T-helper 2 cell (primary cell): ENCODE measurements at regions not wholly inside any gene's neighbourhood (a gene's known extent, or its start where the extent isn't known, plus 50 kb on each side); places are given as distances from the start of the nearest gene placed in this dataset.
"Not testable (repeated sequence)": the region's sequence is repeated elsewhere in the genome, so short reads cannot be mapped to it uniquely, and the experiment has no call there.

ENCODE experiments used
- DNase-seq, 5 experiments: peaks; one replicate each; pipeline versions ENCODE4 v3.0.0 to v3.0.0-alpha.2; 2012 to 2022

DNA sequence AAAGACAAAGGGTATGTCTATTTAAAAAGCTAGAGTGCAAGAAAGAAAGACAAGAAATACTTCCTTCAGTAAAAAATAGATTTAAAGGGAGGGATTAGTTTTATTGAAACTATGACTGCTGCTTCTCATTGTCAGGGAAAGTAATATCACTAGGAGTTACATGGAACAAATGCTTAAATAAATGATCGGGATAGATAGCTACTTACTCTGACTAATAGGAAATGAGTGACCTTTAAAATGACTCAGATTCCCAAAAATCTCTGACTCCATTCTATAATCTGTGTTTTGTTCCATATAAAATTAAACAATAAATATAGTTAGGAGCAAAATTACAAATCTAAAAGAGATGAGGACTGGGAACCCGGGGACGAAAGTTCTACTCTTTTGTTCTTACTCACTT, 669.3 kb downstream of the NR4A2 start:
- DNase-seq, result no peak

DNA sequence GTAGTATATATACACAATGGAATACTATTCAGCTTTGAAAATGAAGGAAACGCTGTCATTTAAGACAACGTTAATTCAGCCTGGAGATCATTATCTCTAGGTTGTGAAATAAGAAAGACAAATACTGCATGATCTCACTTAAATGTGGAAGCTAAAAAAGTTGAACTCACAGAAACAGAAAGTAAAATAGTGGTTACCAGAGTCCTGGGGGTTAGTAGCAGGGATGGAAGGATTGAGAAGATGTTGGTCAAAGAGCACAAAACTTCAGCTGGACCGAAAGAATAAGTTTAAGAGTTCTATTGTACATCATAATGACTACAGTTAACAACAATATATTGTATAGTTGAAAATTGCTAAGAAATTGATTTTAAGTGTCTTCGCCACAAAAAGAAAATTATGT, 670.3 kb downstream of the NR4A2 start:
- DNase-seq, result no peak

DNA sequence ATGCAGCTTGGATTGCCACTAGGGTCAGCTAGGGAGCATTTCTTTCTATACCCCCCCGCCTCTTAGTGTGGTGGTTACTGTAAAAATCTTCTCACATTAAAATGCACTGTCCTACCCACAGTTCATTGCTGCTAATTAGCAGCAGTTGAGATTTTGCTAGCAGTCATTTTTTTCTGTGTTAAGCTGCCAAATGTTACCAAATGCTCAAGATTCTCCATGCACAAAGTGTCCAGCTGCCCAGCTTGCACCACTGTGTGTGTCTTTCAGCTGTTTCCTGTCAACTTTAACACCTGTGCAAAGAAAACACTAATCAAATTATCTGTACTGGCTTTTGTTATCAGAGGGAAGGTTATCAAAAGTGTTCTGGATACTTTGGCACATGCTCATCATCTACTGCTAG, 679.3 kb downstream of the NR4A2 start:
- DNase-seq, result no peak

DNA sequence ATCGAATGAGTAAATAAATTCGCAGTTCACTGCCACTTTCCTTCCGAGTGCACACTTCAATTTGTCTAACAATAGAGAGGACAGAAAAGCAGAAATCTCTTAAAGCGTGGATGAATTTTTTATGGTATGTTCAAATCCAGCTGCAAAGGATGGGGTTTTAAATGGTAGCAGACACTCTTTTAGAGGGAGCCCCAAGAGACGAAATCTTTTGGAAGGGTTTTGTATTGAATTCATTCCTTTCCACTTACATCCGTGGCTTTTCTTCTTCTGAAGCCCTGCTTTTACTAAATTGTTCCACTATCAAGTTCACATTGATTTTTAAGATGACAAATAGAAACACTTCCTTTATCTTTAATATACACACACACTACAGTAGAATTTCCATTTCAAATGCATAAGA, 680.7 kb downstream of the NR4A2 start:
- no peak for DNase-seq

DNA sequence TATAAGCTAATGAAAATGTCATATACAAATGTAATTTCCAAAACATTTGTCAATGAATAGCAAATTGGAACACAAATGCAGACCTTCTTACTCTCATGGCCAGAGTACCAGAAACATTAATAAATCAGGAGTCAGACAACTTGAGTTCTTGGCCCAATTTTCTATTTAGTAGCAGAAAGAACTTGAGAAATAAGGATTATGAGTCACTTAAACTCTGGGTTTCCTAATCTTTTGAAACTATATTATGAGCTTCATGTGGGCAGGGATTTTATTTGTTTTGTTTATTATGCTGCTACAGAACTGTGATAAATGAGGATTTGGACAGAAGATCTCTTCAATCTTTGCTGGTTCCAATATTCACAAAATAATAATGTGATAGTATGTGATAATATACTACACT, 686.7 kb downstream of the NR4A2 start:
- no peak for DNase-seq

DNA sequence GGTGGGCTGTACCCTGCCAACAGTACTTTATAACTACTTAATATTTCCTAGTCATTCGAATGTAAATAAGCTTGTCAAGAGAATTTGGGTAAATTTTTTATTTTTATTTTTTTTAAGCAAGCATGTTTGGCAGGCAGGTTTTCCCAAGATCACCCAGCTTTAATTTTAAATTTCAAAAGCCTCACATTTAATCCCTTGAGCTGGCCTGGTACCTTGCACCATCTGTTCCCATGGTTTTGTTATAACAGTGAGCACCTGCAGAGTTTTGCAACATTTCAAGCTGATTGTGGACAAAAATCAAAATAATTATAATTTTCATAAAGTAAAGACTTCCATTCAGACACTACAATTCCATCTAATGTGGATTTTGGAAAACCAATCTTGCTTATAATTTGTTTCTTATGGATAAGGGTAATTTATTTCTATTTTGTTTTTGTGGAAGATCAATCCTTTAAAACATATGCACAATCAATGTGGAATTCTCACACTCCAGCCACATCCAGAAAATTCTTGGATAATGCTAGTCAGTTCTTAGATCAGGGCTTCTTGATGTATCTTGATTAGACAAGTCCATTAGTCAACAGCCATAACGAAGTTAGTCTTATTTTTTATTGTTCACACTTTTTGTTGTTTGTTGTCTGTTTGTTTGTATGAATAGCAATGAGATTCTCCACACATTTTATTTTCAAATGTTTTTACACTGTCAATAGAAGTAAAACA, 689.3 kb downstream of the NR4A2 start:
- DNase-seq, result no peak

DNA sequence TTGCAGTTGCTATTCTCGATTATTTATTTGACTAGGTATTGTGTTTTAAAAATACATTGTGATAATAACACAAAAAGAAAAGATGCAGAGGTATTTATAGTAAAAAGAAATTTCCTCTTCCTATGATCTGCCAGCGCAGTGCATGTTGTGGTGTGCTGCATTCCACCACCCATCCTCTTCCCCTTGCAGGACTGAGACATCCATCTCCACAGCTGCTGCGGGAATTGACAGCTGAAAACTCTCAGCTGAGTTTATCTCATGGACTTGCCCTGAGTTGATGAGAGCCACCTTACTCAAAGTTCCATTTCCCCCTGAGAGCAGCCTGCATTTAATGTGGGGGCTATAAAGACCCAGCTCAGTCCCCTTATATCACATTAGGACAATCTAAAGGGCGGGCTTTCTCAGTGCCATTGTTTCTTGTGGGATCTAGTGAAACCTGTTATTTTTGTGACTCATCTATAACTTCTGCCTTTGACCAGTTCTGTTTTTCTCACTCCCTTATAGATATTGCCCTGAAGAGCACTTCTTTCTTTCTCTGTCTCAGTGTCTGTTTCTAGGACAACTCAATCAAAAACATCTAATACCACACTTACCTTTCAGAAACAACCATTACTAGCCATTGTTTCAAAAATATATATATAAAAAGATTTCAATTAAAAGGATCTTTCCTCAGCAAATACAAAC, 698.5 kb downstream of the NR4A2 start:
- DNase-seq, result no peak

DNA sequence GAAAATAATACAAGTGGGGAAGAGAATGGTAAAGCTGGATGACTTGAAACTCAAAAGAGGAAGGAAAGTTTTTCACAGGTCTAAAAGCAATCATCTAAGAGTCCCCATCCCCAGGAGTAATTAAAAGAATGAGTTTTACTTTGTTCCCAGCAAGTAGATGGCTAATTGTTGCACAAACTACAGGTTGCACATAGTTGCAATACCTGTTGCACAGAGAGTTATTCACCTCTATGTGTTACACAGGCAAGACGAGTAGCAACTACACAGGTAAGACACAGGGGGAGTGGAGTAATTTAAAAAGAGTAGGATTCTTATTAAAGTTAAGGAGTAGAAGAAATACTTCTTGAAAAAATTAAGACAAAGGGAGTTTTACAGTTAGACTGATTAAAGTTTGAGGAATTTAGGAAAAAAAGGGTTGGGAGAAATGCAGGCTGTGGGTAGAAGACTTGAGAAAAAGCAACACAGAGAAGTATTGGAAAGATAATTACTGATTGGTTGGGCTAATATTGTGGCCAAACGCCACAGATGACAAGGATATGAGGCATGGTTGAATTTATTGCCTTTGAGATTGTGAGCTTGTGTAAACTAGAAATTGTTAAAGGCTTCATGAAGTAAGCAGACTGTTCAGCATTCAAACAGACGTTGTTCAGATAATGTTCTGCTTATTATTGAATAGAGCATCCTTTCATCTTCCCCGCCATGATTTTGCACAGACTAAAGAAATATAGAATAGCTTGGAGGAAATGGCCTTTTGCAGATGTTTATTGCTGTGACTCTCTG, 699.3 kb downstream of the NR4A2 start:
- DNase-seq, result no peak

DNA sequence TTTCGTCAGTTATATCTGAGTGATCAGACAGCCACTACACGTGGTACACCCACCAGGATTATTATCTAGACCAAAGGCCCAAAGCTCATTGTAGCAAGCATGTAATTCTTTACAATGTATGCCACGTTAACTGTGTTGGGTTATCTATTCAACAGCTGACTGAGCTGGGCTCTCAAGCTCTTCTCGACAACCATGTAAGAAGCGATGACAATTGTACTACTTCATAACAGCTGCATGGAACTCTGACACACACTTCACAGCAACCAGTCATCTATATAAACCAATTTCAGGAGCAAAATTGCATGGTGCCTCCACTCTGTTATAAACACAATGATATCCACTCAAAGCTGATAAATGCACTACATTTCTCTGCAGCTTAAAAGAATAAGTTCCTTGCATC, 701.8 kb downstream of the NR4A2 start:
- no peak for DNase-seq

DNA sequence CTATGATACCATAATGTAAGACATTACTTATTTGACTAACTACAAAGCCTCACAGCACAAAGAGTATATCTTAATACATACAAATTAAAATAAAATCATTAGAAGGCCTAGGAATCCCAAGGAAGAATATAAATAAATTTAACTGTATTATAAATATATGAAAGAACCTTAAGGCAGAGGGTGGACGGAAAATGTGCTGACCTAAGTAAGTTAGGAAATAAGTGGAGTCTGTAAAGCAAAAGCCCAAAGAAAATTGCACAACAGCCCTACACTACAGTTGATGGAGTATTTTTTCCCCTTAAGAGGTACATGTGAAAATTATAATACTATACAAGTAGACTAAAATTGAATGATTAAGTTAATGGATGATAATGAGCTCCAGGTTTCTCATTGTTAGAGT, 710.1 kb downstream of the NR4A2 start:
- no peak for DNase-seq

DNA sequence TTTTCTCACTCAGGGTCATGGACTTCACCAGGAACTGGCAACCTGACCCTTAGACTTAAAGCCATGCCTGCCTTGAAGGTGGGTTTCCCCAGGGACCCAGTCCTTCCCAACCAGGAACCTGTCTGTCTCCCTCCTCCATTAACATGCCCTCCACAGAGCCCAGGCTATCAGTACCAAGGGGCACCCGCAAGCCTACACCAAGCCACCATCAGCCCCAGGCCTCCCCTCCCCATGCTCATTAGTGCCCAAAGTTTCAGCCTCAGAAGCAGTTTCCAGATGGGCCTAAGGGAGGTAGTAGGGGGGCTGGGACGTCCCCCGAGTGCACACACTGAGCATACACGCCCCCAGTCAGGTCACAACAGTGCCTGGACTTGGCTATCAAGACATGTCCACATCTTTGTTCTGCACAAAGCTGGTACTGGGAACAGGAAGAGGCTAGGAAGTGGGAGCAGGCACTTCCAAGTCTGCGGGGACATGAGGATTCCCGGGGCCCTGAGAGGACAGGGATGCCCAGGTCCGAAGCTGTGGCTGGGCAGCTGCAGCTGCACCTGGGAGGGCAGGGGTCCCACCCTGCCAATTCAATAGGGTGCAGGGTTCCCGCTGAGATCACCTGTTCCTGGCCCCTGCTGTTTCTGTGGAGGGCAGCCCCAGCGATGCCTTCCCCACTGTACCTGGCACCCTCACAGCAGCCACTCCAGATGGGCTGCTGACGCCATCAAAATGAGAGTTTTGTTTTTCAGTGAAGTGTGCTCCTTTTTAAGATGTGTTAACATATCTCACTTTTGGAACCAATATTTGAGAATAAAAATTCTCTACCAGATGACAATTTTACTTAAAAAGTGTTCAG, 731.4 kb downstream of the NR4A2 start:
- DNase-seq, result no peak

DNA sequence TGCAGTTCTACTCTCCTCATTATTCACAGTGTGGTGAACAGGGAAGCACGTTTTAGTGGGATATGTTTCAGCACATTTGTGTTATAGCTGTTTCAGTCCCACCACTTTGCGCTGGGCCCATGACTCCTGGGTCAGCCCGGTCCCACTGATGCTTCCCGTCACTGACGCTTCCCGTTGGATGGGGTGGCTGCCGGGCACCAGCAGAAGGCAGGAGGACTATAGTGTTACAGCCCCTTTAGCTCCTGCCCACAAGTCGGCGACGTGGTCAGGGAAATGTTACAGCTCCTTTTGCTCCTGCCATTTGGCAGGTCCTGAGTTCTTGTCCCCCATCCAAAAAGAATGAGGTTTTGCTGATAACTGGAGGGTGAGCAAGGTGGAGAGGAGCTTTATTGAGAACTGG, 732.2 kb downstream of the NR4A2 start:
- no peak for DNase-seq

DNA sequence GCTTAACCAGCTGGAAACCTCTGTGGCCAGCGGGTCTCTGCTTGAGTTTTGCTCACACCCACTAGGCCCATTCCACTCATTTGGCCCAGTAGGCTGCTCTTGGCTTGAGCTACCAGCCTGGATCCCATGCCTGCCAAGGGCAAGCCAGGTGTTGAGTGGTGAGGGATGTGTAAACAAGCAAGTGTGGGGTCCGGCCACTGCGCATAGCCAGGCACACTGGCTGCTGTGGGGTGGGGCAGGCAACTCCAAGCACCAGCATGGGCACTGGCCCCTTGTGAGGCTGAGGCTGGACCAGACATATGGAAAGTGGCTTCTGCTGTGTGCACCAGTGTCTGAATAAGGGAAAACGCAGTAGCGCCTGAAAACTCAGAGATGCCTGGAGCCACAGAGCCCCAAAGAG, 732.7 kb downstream of the NR4A2 start:
- DNase-seq, result no peak

DNA sequence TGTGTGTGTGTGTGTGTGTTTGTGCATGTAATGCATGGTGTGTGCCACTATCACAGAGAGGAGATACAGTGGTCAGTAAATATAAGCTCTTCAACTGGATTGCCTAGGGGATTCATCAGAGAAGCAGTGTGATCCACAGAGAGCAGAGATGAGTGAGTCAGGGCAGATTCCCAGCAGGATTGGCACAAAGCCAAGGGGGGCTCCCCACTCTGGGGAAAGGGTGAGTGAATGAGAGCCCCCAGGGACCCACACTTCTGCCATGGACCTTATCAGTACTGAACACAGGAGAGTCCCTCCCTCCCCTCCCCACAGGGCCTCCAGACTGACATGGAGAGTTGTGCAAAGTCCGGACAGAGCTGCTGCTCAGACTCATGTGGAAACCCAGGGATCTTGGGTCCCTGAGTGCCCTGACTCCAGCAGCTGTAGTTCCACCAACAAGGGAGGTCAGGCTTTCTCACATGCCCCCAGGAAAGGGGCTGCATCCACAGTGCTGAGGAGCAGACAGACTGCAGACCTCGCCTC, 748.8 kb downstream of the NR4A2 start:
- DNase-seq, result no peak

DNA sequence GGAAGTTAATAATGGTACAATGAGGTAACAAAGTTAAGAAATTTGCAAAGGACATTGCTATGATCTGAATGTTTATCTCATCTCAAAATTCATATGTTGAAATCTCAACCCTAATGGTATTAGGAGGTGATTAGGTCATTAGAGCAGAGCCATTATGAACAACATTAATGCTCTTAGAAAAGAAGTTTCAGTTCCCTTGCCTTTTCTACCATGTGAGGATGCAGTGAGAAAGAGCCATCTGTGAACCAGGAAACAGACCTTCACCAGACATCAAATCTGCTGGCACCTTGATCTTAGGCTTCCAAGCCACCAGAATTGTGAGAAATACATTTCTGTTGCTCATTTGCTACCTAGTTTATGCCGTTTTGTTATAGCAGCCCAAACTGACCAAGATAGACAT, 757.6 kb downstream of the NR4A2 start:
- DNase-seq, result no peak

DNA sequence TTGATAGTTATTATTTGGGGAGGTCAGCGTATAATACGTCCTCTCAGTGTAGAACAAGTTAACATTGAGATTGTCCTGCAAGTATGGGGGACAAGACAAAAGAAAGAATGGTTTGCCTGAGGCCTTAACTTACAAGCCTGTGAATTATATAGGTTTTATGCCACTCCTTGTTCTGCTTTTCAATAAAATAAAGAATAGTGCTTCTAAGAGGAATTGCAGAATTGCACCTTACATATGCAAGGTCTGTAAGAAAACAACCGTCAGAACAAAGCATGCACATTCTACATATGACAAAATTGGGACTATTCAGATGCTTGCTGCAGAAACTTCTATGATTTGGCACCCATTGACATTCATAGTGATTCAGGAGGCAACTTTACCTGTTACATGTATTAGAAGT, 785.0 kb downstream of the NR4A2 start:
- DNase-seq, result no peak

DNA sequence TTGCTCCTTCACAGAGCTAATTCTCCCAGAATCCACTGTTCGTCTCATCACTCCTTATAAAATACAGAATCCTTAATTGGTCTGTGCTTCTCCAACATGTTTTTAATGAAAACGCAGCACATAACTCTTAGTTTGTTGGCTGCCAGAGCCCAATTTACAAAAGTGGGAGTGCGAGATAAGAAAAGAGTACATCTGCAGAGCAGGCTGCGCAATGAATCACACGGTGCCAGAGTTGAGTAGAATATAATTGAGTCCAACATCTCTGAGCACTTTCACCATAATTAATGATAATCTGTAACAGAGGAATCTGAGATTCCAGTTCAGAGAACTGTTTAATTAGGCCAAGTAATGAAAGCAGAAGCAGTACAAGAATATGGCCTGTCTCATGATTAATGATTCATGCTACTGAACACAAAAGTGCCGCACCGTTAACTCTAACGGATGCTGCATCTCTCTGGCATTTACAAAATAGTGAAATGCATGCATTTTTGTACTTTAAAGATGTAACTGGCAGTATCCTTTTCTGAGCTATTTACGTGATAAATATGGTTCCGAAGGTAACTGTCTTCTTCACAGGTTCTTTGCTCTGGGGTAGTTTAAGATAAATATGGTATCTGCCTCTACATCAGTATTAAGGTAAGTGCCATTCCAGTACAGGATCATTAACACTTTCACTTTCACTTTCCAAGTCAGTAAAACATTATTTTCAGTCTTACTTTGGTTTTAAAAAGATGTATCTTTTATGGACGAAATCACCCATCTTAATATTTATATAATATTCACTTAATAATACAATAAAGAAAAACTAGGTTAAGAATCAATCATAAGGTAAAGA, 785.6 kb downstream of the NR4A2 start:
- no peak for DNase-seq

DNA sequence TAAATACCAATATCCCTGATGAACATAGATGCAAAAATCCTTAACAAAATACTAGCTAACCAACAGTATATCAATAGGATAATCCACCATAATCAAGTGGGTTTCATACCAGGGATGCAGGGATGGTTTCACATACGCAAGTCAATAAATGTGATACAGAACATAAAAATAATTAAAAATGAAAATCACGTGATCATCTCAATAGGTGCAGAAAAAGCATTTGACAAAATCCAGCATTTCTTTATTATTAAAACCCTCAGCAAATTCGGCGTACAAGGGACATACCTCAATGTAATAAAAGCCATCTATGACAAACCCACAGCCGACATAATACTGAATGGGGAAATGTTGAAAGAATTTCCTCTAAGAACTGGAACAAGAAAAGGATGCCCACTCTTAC, 793.5 kb downstream of the NR4A2 start:
- DNase-seq, result not testable (repeated sequence)

DNA sequence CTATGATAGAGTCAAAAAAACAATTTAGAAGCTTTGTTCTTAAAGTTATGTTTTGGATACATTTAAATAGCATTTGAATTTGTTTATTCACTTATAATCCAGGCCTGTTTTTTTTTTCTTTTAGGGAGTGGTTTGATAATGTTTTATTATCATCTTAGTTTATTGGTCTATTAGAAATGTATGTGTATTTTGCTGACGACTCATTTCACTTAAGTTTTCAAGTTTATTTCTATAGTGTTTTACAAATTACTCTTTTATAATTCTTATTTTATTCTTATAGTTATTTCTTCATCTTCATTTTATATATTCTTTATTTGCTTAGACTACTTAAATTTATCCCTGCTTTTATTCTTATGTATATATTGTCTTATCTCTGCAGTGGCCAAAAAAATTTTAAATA, 804.5 kb downstream of the NR4A2 start:
- DNase-seq, result no peak

DNA sequence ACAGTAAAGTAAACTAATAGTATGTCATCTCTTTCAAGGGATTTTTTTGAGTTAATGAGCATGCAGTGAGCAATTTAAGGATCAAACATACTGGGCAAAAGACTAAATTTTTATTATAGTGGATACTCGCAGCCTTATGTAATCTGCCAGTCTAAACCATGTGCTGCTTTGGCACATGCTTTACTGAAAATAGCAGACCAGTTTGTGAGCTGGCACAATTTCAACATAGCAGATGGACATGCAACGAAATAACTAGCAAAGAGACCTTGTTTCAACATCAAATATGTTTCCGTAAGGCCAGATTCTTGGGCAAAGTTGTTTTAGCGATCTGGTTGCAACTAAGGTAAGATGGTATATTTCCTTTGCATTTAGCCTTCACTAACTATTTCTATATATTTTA, 807.3 kb downstream of the NR4A2 start:
- no peak for DNase-seq

DNA sequence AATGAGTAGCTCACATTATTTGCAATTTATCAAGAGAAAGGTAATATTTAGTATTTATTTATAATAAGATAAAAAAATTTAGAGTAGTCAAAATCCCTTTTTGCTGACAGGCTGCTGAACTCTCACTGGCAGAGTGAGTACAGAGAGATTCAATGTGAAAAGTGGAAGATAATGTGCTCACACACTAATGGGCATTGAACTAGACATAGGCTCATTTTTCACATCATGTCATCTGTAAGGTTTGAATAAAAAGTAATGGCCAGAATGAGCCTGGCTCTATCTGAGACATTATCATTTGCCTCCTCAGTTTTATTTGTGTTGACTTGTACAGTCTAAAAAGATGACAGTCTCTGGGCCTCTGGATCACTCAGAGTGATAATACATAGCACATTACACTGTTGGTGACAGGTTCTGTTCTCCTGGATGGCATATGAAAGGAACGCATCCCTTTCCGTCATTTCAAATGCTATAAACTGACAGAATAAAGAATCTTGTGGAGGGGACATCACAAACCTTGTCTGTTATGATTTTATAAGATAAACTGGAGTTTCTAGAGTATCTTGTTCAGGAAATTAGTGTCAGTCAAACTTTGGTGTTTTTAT, 812.9 kb downstream of the NR4A2 start:
- no peak for DNase-seq
